GM23338 (cell line): ENCODE measurements at regions not wholly inside any gene's neighbourhood (a gene's known extent, or its start where the extent isn't known, plus 50 kb on each side); places are given as distances from the start of the nearest gene placed in this dataset.
A peak's percentile ranks its signal among the peaks of the same experiment; 100 is the strongest.

Source experiments
- ATAC-seq: fragments of 200-7000 bp; cut with Tn5 transposase; 3 replicates; pipeline ENCODE4 v1.9.1; 2020
- DNase-seq: peaks from one replicate; pipeline ENCODE4 v3.0.0-alpha.2; 2015; ENCODE audit warnings: low spot score
- H2AFZ ChIP-seq: fragments of 200-600 bp; sonication (generic); 2 replicates; pipeline ENCODE4 v1.8.0; 2016; ENCODE audit warnings: antibody characterized with exemption, mild to moderate bottlenecking, moderate library complexity
- H3F3A ChIP-seq: fragments of 200-600 bp; sonication (generic); replicated peaks from 2 replicates; pipeline ENCODE4 v1.8.0; 2017; ENCODE audit warnings: antibody characterized with exemption, mixed run types, low read depth
- H3K27ac ChIP-seq: fragments of 200-600 bp; sonication (generic); 2 replicates; pipeline ENCODE4 v1.6.1; 2016; ENCODE audit warnings: low read depth
- H3K27me3 ChIP-seq: fragments of 200-600 bp; sonication (generic); 2 replicates; pipeline ENCODE4 v1.8.0; 2016; ENCODE audit warnings: mild to moderate bottlenecking, mixed run types, moderate library complexity; ENCODE audit not compliant: insufficient read depth
- H3K36me3 ChIP-seq: fragments of 200-600 bp; sonication (generic); 2 replicates; pipeline ENCODE4 v1.8.0; 2016; ENCODE audit warnings: mild to moderate bottlenecking; ENCODE audit not compliant: insufficient read depth
- H3K4me1 ChIP-seq: fragments of 200-600 bp; sonication (generic); 2 replicates; pipeline ENCODE4 v1.8.0; 2016; ENCODE audit warnings: mild to moderate bottlenecking, moderate library complexity; ENCODE audit not compliant: insufficient read depth
- H3K4me2 ChIP-seq: fragments of 200-600 bp; sonication (generic); 2 replicates; pipeline ENCODE4 v1.7.1; 2017; ENCODE audit warnings: mixed run types
- H3K4me3 ChIP-seq: fragments of 200-600 bp; sonication (generic); 2 replicates; pipeline ENCODE4 v1.6.1; 2016; ENCODE audit warnings: mixed run types
- H3K79me2 ChIP-seq: fragments of 200-600 bp; sonication (generic); replicated peaks from 2 replicates; pipeline ENCODE4 v1.8.0; 2017; ENCODE audit warnings: mild to moderate bottlenecking; ENCODE audit not compliant: insufficient read depth
- H3K9me2 ChIP-seq: fragments of 200-600 bp; sonication (generic); 2 replicates; pipeline ENCODE4 v1.8.0; 2017; ENCODE audit not compliant: insufficient read depth
- H4K20me1 ChIP-seq: fragments of 200-600 bp; sonication (generic); replicated peaks from 2 replicates; pipeline ENCODE4 v1.8.0; 2017; ENCODE audit warnings: mild to moderate bottlenecking; ENCODE audit not compliant: insufficient read depth
- H3K27ac Mint-ChIP-seq: 2 replicates; pipeline ENCODE4 v1.8.0; 2020; ENCODE audit warnings: inconsistent platforms, mild to moderate bottlenecking, moderate library complexity, mixed read lengths
- H3K27me3 Mint-ChIP-seq: 3 replicates; pipeline ENCODE4 v1.8.0; 2022; ENCODE audit warnings: low read depth, mild to moderate bottlenecking, moderate library complexity, mixed read lengths, inconsistent platforms; ENCODE audit not compliant: insufficient read depth, poor library complexity
- H3K36me3 Mint-ChIP-seq: 3 replicates; pipeline ENCODE4 v1.8.0; 2021; ENCODE audit warnings: low read depth, mild to moderate bottlenecking, inconsistent platforms, moderate library complexity, mixed read lengths
- H3K4me1 Mint-ChIP-seq: 3 replicates; pipeline ENCODE4 v1.8.0; 2020; ENCODE audit warnings: mild to moderate bottlenecking, inconsistent platforms, mixed read lengths
- H3K4me3 Mint-ChIP-seq: 3 replicates; pipeline ENCODE4 v1.8.0; 2021; ENCODE audit warnings: moderate library complexity, mild to moderate bottlenecking, inconsistent platforms, mixed read lengths
- H3K9me3 Mint-ChIP-seq: 3 replicates; pipeline ENCODE4 v1.8.0; 2020; ENCODE audit warnings: moderate library complexity, mild to moderate bottlenecking, inconsistent platforms, mixed read lengths
- CREB1 ChIP-seq: fragments of 250-450 bp; sonication (Bioruptor Pico); IDR thresholded peaks from 2 replicates; pipeline ENCODE4 v1.5.0; 2020; ENCODE audit warnings: low read depth, mild to moderate bottlenecking, moderate library complexity
- CTCF ChIP-seq, 2 experiments: fragments of 200-600 bp in 1 of 2; sonication (generic) in 1 of 2; conservative IDR thresholded peaks; 2 replicates each; pipeline versions ENCODE4 v1.5.1 to v1.6.1; 2016 to 2017; ENCODE audit warnings: antibody characterized with exemption in 2 of 2, low read depth in 2 of 2, mild to moderate bottlenecking in 2 of 2, moderate library complexity in 1 of 2
- ETS1 ChIP-seq: IDR thresholded peaks from 2 replicates; pipeline ENCODE4 v1.6.1; 2016; ENCODE audit warnings: antibody characterized with exemption
- EZH2 ChIP-seq: fragments of 200-600 bp; sonication (generic); IDR thresholded peaks from one replicate; pipeline ENCODE4 v1.8.0; 2017; ENCODE audit warnings: antibody characterized with exemption, mild to moderate bottlenecking, low read depth; ENCODE audit not compliant: unreplicated experiment
- EZH2phosphoT487 ChIP-seq: fragments of 200-600 bp; sonication (generic); IDR thresholded peaks from one replicate; pipeline ENCODE4 v1.8.1; 2018; ENCODE audit warnings: antibody characterized with exemption; ENCODE audit not compliant: unreplicated experiment
- JUNB ChIP-seq: IDR thresholded peaks from one replicate; pipeline ENCODE4 v1.6.1; 2016; ENCODE audit warnings: antibody characterized with exemption; ENCODE audit not compliant: unreplicated experiment
- NANOG ChIP-seq: IDR thresholded peaks from 2 replicates; pipeline ENCODE4 v1.6.1; 2016; ENCODE audit warnings: antibody characterized with exemption, borderline replicate concordance
- POLR2AphosphoS5 ChIP-seq: IDR thresholded peaks from 2 replicates; pipeline ENCODE4 v1.6.1; 2016; ENCODE audit warnings: antibody characterized with exemption, low read depth
- STAT1 ChIP-seq: IDR thresholded peaks from one replicate; pipeline ENCODE4 v1.6.1; 2016; ENCODE audit warnings: antibody characterized with exemption; ENCODE audit not compliant: unreplicated experiment
- ZNF114 ChIP-seq: fragments of 250-450 bp; sonication (Bioruptor Pico); IDR thresholded peaks from 2 replicates; pipeline ENCODE4 v1.5.0; 2020; ENCODE audit warnings: mild to moderate bottlenecking, moderate library complexity
- ZNF331 ChIP-seq: fragments of 250-450 bp; sonication (Bioruptor Pico); IDR thresholded peaks from 2 replicates; pipeline ENCODE4 v1.5.0; 2020; ENCODE audit warnings: low read depth, mild to moderate bottlenecking, moderate library complexity
- TF ChIP-seq, protein P1 (sequence below): IDR thresholded peaks from one replicate; pipeline ENCODE4 v1.6.1; 2018; ENCODE audit warnings: antibody characterized with exemption; ENCODE audit not compliant: unreplicated experiment
- TF ChIP-seq, protein P2 (sequence below): fragments of 250-450 bp; sonication (Bioruptor Pico); IDR thresholded peaks from 2 replicates; pipeline ENCODE4 v1.5.0; 2020; ENCODE audit warnings: mild to moderate bottlenecking, moderate library complexity

- Mint-ChIP-seq H3K27ac (no peak overlapping the region), H3K4me1 (peaks cover 7% of the 10 kb centered on the region), H3K27me3 (peaks cover 2% of the 10 kb centered on the region), H3K9me3 (peaks cover 22% of the 10 kb centered on the region), H3K36me3 (peaks cover 12% of the 10 kb centered on the region; the same call in 2 of the 3 replicates), H3K4me3 (no peak overlapping the region)
- H2AFZ ChIP-seq: peak overlapping the region; percentile 85
- H3K4me2 ChIP-seq: no peak overlapping the region
- no peak overlapping the region for H3K4me3 ChIP-seq
- no peak overlapping the region for H3K27ac ChIP-seq
- peaks cover 13% of the 10 kb centered on the region for H3K4me1 ChIP-seq
- H3K9me2 ChIP-seq: no peaks in the 10 kb centered on the region
- no peaks in the 10 kb centered on the region for H3F3A ChIP-seq
- H3K79me2 ChIP-seq: no peaks in the 10 kb centered on the region
- DNase-seq (no peak), ATAC-seq (no peak)
- H4K20me1 ChIP-seq: no peaks in the 10 kb centered on the region
- no peaks in the 10 kb centered on the region for H3K27me3 ChIP-seq
- TF ChIP-seq EZH2 (no peak), POLR2AphosphoS5 (no peak), CREB1 (no peak), ETS1 (no peak), ZNF114 (CRISPR knock-in tag) (no peak), CTCF (conservative IDR thresholded peaks at IDR 0.05; ENCODE audit: low read depth in 2 of 2) (no peak), EZH2phosphoT487 (no peak), NANOG (no peak), ZNF331 (no peak), JUNB (no peak), STAT1 (no peak)
- TF ChIP-seq, protein P1, sequence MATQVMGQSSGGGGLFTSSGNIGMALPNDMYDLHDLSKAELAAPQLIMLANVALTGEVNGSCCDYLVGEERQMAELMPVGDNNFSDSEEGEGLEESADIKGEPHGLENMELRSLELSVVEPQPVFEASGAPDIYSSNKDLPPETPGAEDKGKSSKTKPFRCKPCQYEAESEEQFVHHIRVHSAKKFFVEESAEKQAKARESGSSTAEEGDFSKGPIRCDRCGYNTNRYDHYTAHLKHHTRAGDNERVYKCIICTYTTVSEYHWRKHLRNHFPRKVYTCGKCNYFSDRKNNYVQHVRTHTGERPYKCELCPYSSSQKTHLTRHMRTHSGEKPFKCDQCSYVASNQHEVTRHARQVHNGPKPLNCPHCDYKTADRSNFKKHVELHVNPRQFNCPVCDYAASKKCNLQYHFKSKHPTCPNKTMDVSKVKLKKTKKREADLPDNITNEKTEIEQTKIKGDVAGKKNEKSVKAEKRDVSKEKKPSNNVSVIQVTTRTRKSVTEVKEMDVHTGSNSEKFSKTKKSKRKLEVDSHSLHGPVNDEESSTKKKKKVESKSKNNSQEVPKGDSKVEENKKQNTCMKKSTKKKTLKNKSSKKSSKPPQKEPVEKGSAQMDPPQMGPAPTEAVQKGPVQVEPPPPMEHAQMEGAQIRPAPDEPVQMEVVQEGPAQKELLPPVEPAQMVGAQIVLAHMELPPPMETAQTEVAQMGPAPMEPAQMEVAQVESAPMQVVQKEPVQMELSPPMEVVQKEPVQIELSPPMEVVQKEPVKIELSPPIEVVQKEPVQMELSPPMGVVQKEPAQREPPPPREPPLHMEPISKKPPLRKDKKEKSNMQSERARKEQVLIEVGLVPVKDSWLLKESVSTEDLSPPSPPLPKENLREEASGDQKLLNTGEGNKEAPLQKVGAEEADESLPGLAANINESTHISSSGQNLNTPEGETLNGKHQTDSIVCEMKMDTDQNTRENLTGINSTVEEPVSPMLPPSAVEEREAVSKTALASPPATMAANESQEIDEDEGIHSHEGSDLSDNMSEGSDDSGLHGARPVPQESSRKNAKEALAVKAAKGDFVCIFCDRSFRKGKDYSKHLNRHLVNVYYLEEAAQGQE: no peak
- TF ChIP-seq, protein P2, sequence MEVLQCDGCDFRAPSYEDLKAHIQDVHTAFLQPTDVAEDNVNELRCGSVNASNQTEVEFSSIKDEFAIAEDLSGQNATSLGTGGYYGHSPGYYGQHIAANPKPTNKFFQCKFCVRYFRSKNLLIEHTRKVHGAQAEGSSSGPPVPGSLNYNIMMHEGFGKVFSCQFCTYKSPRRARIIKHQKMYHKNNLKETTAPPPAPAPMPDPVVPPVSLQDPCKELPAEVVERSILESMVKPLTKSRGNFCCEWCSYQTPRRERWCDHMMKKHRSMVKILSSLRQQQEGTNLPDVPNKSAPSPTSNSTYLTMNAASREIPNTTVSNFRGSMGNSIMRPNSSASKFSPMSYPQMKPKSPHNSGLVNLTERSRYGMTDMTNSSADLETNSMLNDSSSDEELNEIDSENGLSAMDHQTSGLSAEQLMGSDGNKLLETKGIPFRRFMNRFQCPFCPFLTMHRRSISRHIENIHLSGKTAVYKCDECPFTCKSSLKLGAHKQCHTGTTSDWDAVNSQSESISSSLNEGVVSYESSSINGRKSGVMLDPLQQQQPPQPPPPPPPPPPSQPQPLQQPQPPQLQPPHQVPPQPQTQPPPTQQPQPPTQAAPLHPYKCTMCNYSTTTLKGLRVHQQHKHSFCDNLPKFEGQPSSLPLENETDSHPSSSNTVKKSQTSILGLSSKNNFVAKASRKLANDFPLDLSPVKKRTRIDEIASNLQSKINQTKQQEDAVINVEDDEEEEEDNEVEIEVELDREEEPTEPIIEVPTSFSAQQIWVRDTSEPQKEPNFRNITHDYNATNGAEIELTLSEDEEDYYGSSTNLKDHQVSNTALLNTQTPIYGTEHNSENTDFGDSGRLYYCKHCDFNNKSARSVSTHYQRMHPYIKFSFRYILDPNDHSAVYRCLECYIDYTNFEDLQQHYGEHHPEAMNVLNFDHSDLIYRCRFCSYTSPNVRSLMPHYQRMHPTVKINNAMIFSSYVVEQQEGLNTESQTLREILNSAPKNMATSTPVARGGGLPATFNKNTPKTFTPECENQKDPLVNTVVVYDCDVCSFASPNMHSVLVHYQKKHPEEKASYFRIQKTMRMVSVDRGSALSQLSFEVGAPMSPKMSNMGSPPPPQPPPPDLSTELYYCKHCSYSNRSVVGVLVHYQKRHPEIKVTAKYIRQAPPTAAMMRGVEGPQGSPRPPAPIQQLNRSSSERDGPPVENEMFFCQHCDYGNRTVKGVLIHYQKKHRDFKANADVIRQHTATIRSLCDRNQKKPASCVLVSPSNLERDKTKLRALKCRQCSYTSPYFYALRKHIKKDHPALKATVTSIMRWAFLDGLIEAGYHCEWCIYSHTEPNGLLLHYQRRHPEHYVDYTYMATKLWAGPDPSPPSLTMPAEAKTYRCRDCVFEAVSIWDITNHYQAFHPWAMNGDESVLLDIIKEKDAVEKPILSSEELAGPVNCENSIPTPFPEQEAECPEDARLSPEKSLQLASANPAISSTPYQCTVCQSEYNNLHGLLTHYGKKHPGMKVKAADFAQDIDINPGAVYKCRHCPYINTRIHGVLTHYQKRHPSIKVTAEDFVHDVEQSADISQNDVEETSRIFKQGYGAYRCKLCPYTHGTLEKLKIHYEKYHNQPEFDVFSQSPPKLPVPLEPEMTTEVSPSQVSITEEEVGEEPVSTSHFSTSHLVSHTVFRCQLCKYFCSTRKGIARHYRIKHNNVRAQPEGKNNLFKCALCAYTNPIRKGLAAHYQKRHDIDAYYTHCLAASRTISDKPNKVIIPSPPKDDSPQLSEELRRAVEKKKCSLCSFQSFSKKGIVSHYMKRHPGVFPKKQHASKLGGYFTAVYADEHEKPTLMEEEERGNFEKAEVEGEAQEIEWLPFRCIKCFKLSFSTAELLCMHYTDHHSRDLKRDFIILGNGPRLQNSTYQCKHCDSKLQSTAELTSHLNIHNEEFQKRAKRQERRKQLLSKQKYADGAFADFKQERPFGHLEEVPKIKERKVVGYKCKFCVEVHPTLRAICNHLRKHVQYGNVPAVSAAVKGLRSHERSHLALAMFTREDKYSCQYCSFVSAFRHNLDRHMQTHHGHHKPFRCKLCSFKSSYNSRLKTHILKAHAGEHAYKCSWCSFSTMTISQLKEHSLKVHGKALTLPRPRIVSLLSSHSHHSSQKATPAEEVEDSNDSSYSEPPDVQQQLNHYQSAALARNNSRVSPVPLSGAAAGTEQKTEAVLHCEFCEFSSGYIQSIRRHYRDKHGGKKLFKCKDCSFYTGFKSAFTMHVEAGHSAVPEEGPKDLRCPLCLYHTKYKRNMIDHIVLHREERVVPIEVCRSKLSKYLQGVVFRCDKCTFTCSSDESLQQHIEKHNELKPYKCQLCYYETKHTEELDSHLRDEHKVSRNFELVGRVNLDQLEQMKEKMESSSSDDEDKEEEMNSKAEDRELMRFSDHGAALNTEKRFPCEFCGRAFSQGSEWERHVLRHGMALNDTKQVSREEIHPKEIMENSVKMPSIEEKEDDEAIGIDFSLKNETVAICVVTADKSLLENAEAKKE (CRISPR knock-in tag): no peak
- no peaks in the 10 kb centered on the region for H3K36me3 ChIP-seq
Observed at GRCh38 chr5:163916861-163917260, 411.4 kb downstream of the MAT2B start.
